Stimulated activated memory B cell treated with anti-CD40 and anti-IgM and Interleukin-4, amounts not matched to agents 10 μg/mL and 1 μg/mL and 100 μg/mL, for 72 hours (primary cell): ENCODE measurements at regions not wholly inside any gene's neighbourhood (a gene's known extent, or its start where the extent isn't known, plus 50 kb on each side); places are given as distances from the start of the nearest gene placed in this dataset.

ENCODE experiments used
- ATAC-seq: fragments of 150-1000 bp; cut with Tn5 transposase; 2 replicates; pipeline ENCODE4 v1.10.0; 2021
- H3K27ac Mint-ChIP-seq: one replicate; pipeline ENCODE4 v1.8.0; 2022; ENCODE audit warnings: mild to moderate bottlenecking, mixed read lengths
- H3K27me3 Mint-ChIP-seq: one replicate; pipeline ENCODE4 v1.8.0; 2022; ENCODE audit warnings: mixed read lengths
- H3K36me3 Mint-ChIP-seq: one replicate; pipeline ENCODE4 v1.8.0; 2022; ENCODE audit warnings: mixed read lengths
- H3K4me1 Mint-ChIP-seq: one replicate; pipeline ENCODE4 v1.8.0; 2022; ENCODE audit warnings: mixed read lengths
- H3K4me3 Mint-ChIP-seq: one replicate; pipeline ENCODE4 v1.8.0; 2022; ENCODE audit warnings: mild to moderate bottlenecking, moderate library complexity, mixed read lengths
- H3K9me3 Mint-ChIP-seq: one replicate; pipeline ENCODE4 v1.8.0; 2022; ENCODE audit warnings: mixed read lengths

- H3K27ac Mint-ChIP-seq: no peak overlapping the region
- H3K4me1 Mint-ChIP-seq: no peaks in the 10 kb centered on the region
- H3K9me3 Mint-ChIP-seq: no peaks in the 10 kb centered on the region
- no peak overlapping the region for H3K4me3 Mint-ChIP-seq
- ATAC-seq: no peak
- no peaks in the 10 kb centered on the region for H3K27me3 Mint-ChIP-seq
- no peaks in the 10 kb centered on the region for H3K36me3 Mint-ChIP-seq
Measured at GRCh38 chr18:65477455-65477854, 273.4 kb upstream of the CDH7 start.

- no peaks in the 10 kb centered on the region for H3K9me3 Mint-ChIP-seq
- H3K4me1 Mint-ChIP-seq: no peaks in the 10 kb centered on the region
- H3K27me3 Mint-ChIP-seq: no peaks in the 10 kb centered on the region
- H3K36me3 Mint-ChIP-seq: no peaks in the 10 kb centered on the region
- no peak for ATAC-seq
- no peak overlapping the region for H3K4me3 Mint-ChIP-seq
- no peak overlapping the region for H3K27ac Mint-ChIP-seq
Measured at GRCh38 chr18:65468881-65469280, 281.9 kb upstream of the CDH7 start.

- no peaks in the 10 kb centered on the region for H3K36me3 Mint-ChIP-seq
- no peak overlapping the region for H3K4me3 Mint-ChIP-seq
- no peaks in the 10 kb centered on the region for H3K4me1 Mint-ChIP-seq
- H3K27me3 Mint-ChIP-seq: no peaks in the 10 kb centered on the region
- H3K9me3 Mint-ChIP-seq: peaks cover 5% of the 10 kb centered on the region
- H3K27ac Mint-ChIP-seq: no peak overlapping the region
- no peak for ATAC-seq
Measured at GRCh38 chr18:65464361-65464760, 286.5 kb upstream of the CDH7 start.

GRCh38 chr18:65459741-65460140 is 291.1 kb upstream of the CDH7 start:
- H3K27ac Mint-ChIP-seq: no peak overlapping the region

GRCh38 chr18:65458871-65459270 is 291.9 kb upstream of the CDH7 start:
- no peaks in the 10 kb centered on the region for H3K4me1 Mint-ChIP-seq
- H3K27ac Mint-ChIP-seq: no peak overlapping the region
- no peaks in the 10 kb centered on the region for H3K27me3 Mint-ChIP-seq
- peaks cover 5% of the 10 kb centered on the region for H3K9me3 Mint-ChIP-seq
- ATAC-seq: no peak
- H3K4me3 Mint-ChIP-seq: no peak overlapping the region
- H3K36me3 Mint-ChIP-seq: no peaks in the 10 kb centered on the region

More at GRCh38 chr18:65459741-65460140, 291.1 kb upstream of the CDH7 start:
- Mint-ChIP-seq H3K4me1 (no peaks in the 10 kb centered on the region), H3K9me3 (peaks cover 5% of the 10 kb centered on the region), H3K4me3 (no peak overlapping the region), H3K27me3 (no peaks in the 10 kb centered on the region), H3K36me3 (no peaks in the 10 kb centered on the region)
- ATAC-seq: no peak

- Mint-ChIP-seq H3K27ac (no peak overlapping the region), H3K36me3 (no peaks in the 10 kb centered on the region), H3K4me1 (no peaks in the 10 kb centered on the region), H3K9me3 (no peaks in the 10 kb centered on the region), H3K27me3 (no peaks in the 10 kb centered on the region), H3K4me3 (no peak overlapping the region)
- ATAC-seq: no peak
Measured at GRCh38 chr18:65439188-65439587, 311.6 kb upstream of the CDH7 start.

- Mint-ChIP-seq H3K4me1 (no peaks in the 10 kb centered on the region), H3K27ac (no peak overlapping the region), H3K9me3 (no peaks in the 10 kb centered on the region), H3K4me3 (no peak overlapping the region), H3K36me3 (no peaks in the 10 kb centered on the region), H3K27me3 (no peaks in the 10 kb centered on the region)
- no peak for ATAC-seq
Measured at GRCh38 chr18:65436430-65436829, 314.4 kb upstream of the CDH7 start.

- Mint-ChIP-seq H3K4me1 (no peaks in the 10 kb centered on the region), H3K9me3 (no peaks in the 10 kb centered on the region), H3K36me3 (no peaks in the 10 kb centered on the region), H3K4me3 (no peak overlapping the region), H3K27ac (no peak overlapping the region), H3K27me3 (no peaks in the 10 kb centered on the region)
- ATAC-seq: no peak
Measured at GRCh38 chr18:65435534-65435933, 315.3 kb upstream of the CDH7 start.

- H3K27me3 Mint-ChIP-seq: no peaks in the 10 kb centered on the region
- ATAC-seq: no peak
- H3K9me3 Mint-ChIP-seq: no peaks in the 10 kb centered on the region
- no peaks in the 10 kb centered on the region for H3K4me1 Mint-ChIP-seq
- no peak overlapping the region for H3K27ac Mint-ChIP-seq
- H3K4me3 Mint-ChIP-seq: no peak overlapping the region
- H3K36me3 Mint-ChIP-seq: no peaks in the 10 kb centered on the region
Measured at GRCh38 chr18:65429601-65430000, 321.2 kb upstream of the CDH7 start.

GRCh38 chr18:65425366-65425765 is 325.4 kb upstream of the CDH7 start:
- no peak for ATAC-seq
- Mint-ChIP-seq H3K27me3 (no peaks in the 10 kb centered on the region), H3K4me1 (no peaks in the 10 kb centered on the region), H3K4me3 (no peak overlapping the region), H3K9me3 (peaks cover 3% of the 10 kb centered on the region), H3K36me3 (no peaks in the 10 kb centered on the region), H3K27ac (no peak overlapping the region)

- Mint-ChIP-seq H3K9me3 (peaks cover 3% of the 10 kb centered on the region), H3K4me3 (no peak overlapping the region), H3K27me3 (no peaks in the 10 kb centered on the region), H3K27ac (no peak overlapping the region), H3K4me1 (no peaks in the 10 kb centered on the region), H3K36me3 (no peaks in the 10 kb centered on the region)
- no peak for ATAC-seq
Measured at GRCh38 chr18:65423776-65424175, 327.0 kb upstream of the CDH7 start.

GRCh38 chr18:65422544-65423136 is 328.2 kb upstream of the CDH7 start:
- H3K36me3 Mint-ChIP-seq: no peaks in the 10 kb centered on the region
- H3K9me3 Mint-ChIP-seq: peaks cover 3% of the 10 kb centered on the region
- no peaks in the 10 kb centered on the region for H3K4me1 Mint-ChIP-seq
- ATAC-seq: no peak
- H3K27ac Mint-ChIP-seq: no peak overlapping the region
- H3K27me3 Mint-ChIP-seq: no peaks in the 10 kb centered on the region
- H3K4me3 Mint-ChIP-seq: no peak overlapping the region

GRCh38 chr18:65415098-65415497 is 335.7 kb upstream of the CDH7 start:
- Mint-ChIP-seq H3K9me3 (no peaks in the 10 kb centered on the region), H3K27me3 (no peaks in the 10 kb centered on the region), H3K4me3 (no peak overlapping the region)

GRCh38 chr18:65414501-65414900 is 336.3 kb upstream of the CDH7 start:
- no peak overlapping the region for H3K4me3 Mint-ChIP-seq
- H3K36me3 Mint-ChIP-seq: no peaks in the 10 kb centered on the region
- no peak overlapping the region for H3K27ac Mint-ChIP-seq
- no peaks in the 10 kb centered on the region for H3K4me1 Mint-ChIP-seq
- no peak for ATAC-seq
- no peaks in the 10 kb centered on the region for H3K27me3 Mint-ChIP-seq
- no peaks in the 10 kb centered on the region for H3K9me3 Mint-ChIP-seq

More at GRCh38 chr18:65415098-65415497, 335.7 kb upstream of the CDH7 start:
- no peak overlapping the region for H3K27ac Mint-ChIP-seq
- peak; percentile 34 for ATAC-seq
- no peaks in the 10 kb centered on the region for H3K4me1 Mint-ChIP-seq
- H3K36me3 Mint-ChIP-seq: no peaks in the 10 kb centered on the region

- no peaks in the 10 kb centered on the region for H3K36me3 Mint-ChIP-seq
- no peak overlapping the region for H3K27ac Mint-ChIP-seq
- H3K4me3 Mint-ChIP-seq: no peak overlapping the region
- no peaks in the 10 kb centered on the region for H3K9me3 Mint-ChIP-seq
- no peaks in the 10 kb centered on the region for H3K4me1 Mint-ChIP-seq
- H3K27me3 Mint-ChIP-seq: no peaks in the 10 kb centered on the region
- ATAC-seq: no peak
Measured at GRCh38 chr18:65411061-65411460, 339.8 kb upstream of the CDH7 start.

GRCh38 chr18:65409261-65409660 is 341.6 kb upstream of the CDH7 start:
- no peak for ATAC-seq
- H3K9me3 Mint-ChIP-seq: no peaks in the 10 kb centered on the region
- H3K4me3 Mint-ChIP-seq: no peak overlapping the region
- H3K4me1 Mint-ChIP-seq: no peaks in the 10 kb centered on the region
- no peaks in the 10 kb centered on the region for H3K36me3 Mint-ChIP-seq
- no peaks in the 10 kb centered on the region for H3K27me3 Mint-ChIP-seq
- no peak overlapping the region for H3K27ac Mint-ChIP-seq

GRCh38 chr18:65403534-65403933 is 347.3 kb upstream of the CDH7 start:
- Mint-ChIP-seq H3K4me1 (no peaks in the 10 kb centered on the region), H3K36me3 (no peaks in the 10 kb centered on the region), H3K27me3 (no peaks in the 10 kb centered on the region), H3K9me3 (peaks cover 3% of the 10 kb centered on the region), H3K4me3 (no peak overlapping the region), H3K27ac (no peak overlapping the region)
- no peak for ATAC-seq
